ENCODE measurements at regions not wholly inside any gene's neighbourhood (a gene's known extent, or its start where the extent isn't known, plus 50 kb on each side); places are given as distances from the start of the nearest gene placed in this dataset.

DNA sequence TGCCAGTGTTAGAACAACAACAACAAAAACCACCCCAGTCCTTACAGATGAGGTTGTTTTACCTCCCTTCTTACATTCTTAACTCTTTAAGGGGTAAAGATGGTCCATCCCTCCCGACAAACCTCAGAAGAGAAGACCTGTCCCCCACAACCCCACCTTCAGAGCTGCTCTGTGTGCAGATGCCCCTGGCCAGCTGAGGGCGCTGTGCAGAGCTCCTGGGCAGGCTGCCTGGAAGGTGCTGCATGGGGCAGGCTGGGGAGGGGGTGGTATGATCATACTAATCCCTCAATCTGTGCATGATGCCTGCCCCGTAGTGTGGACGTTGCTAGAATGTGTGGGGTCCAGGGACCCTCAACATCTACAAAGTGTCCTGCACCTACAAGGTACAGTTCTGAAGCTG is 387.1 kb downstream of the INHBA start:
- no peaks in the 10 kb centered on the region for H3K36me3 ChIP-seq
- no peaks in the 10 kb centered on the region for H3K9me3 ChIP-seq
- H3K4me3 ChIP-seq (ENCODE audit: low read depth, low read length), result no peak overlapping the region
- no peaks in the 10 kb centered on the region for H3K4me1 ChIP-seq
- TF ChIP-seq, protein P1, sequence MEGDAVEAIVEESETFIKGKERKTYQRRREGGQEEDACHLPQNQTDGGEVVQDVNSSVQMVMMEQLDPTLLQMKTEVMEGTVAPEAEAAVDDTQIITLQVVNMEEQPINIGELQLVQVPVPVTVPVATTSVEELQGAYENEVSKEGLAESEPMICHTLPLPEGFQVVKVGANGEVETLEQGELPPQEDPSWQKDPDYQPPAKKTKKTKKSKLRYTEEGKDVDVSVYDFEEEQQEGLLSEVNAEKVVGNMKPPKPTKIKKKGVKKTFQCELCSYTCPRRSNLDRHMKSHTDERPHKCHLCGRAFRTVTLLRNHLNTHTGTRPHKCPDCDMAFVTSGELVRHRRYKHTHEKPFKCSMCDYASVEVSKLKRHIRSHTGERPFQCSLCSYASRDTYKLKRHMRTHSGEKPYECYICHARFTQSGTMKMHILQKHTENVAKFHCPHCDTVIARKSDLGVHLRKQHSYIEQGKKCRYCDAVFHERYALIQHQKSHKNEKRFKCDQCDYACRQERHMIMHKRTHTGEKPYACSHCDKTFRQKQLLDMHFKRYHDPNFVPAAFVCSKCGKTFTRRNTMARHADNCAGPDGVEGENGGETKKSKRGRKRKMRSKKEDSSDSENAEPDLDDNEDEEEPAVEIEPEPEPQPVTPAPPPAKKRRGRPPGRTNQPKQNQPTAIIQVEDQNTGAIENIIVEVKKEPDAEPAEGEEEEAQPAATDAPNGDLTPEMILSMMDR (IDR thresholded peaks at IDR 0.05; ENCODE audit: low read depth, low read length), result no peak
- DNase-seq, result no peak
- H3K27me3 ChIP-seq, result no peaks in the 10 kb centered on the region

DNA sequence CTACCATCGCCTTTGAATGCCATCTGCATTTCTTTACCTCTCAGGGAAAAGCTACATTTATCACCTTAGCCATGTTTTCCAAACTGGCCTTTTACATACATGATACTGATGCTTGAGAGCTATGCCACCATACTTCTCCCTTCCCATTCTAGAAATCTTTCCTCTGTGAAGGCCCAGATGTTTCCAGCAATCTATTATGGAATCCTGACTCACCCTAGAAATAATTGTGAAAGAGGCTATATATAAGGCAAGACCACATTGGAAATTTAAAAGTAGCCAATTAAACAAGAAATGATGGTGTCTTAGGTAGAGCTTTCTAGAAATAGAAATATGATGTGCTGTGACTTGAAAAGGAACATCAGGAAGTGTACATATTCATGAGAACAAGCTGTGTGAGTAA is 389.7 kb downstream of the INHBA start:
- DNase-seq, result no peak
- H3K9me3 ChIP-seq, result no peaks in the 10 kb centered on the region
- H3K4me1 ChIP-seq, result no peaks in the 10 kb centered on the region
- no peak overlapping the region for H3K4me3 ChIP-seq (ENCODE audit: low read depth, low read length)
- TF ChIP-seq, protein P1 (IDR thresholded peaks at IDR 0.05; ENCODE audit: low read depth, low read length), result no peak
- no peaks in the 10 kb centered on the region for H3K27me3 ChIP-seq
- H3K36me3 ChIP-seq, result no peaks in the 10 kb centered on the region

DNA sequence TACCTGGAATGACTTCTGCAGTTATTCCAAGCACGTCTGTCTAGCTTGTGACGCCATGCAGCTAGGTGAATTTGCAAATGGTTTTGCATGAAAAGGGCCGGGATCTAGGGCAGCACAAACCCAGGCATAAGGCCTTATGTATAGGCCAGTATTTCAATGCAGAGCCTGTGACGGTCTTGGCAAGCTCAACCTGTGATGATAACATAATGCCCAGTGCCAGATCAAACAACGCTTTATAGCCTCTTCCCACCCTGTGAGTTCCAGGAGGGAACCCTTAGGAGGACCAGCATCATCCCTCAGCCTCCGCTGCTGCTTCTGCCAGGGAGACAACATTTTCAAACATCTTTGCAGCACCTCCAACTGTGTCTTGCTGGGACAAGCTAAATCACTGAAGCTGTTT is 390.7 kb downstream of the INHBA start:
- DNase-seq, result no peak
- H3K4me3 ChIP-seq (ENCODE audit: low read depth, low read length), result no peak overlapping the region
- no peaks in the 10 kb centered on the region for H3K9me3 ChIP-seq
- TF ChIP-seq, protein P1 (IDR thresholded peaks at IDR 0.05; ENCODE audit: low read depth, low read length), result no peak
- H3K27me3 ChIP-seq, result no peaks in the 10 kb centered on the region
- no peaks in the 10 kb centered on the region for H3K4me1 ChIP-seq
- no peaks in the 10 kb centered on the region for H3K36me3 ChIP-seq

DNA sequence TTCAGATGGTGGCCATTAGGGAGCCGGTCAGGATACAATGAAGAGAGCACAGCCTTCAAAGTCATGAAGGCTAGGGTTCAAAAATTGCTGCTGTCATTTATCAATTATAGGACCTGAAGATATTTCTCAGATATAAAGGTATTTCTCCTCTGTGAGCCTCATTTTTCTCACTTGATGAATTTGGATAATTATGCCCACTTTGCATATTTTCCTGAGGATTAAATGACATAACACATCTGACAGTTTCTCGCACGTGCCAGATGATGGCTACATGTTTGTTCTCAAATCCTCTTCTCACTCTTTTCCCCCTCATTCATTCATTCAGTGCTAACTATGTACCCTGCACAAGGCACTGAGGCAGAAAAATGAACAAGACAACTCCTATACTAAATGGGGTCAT is 391.6 kb downstream of the INHBA start:
- no peaks in the 10 kb centered on the region for H3K27me3 ChIP-seq
- TF ChIP-seq, protein P1 (IDR thresholded peaks at IDR 0.05; ENCODE audit: low read depth, low read length), result no peak
- no peak for DNase-seq
- no peaks in the 10 kb centered on the region for H3K36me3 ChIP-seq
- H3K4me1 ChIP-seq, result no peaks in the 10 kb centered on the region
- no peaks in the 10 kb centered on the region for H3K9me3 ChIP-seq
- no peak overlapping the region for H3K4me3 ChIP-seq (ENCODE audit: low read depth, low read length)

DNA sequence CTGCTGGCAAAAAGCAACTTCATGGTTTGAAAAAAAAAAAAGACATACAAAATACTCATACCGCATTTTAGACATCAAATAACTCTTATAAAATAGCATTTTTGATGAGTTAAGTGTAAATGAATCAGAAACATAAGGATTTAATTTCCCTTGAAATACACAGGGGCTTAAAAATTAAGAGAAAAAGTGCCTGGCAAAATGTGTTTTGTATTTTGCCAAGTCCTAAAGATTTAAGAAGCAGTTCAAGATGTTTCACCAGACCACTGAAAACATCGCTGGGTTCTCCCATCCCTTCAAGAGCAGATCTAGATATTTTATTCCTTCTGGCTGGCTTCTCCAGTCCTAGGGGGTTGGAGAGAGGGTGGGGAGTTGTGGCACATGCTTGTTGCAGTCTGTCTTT is 396.4 kb downstream of the INHBA start:
- no peaks in the 10 kb centered on the region for H3K4me1 ChIP-seq
- no peak overlapping the region for H3K4me3 ChIP-seq (ENCODE audit: low read depth, low read length)
- no peaks in the 10 kb centered on the region for H3K9me3 ChIP-seq
- DNase-seq, result no peak
- H3K27me3 ChIP-seq, result no peaks in the 10 kb centered on the region
- H3K36me3 ChIP-seq, result no peaks in the 10 kb centered on the region
- TF ChIP-seq, protein P1 (IDR thresholded peaks at IDR 0.05; ENCODE audit: low read depth, low read length), result no peak

DNA sequence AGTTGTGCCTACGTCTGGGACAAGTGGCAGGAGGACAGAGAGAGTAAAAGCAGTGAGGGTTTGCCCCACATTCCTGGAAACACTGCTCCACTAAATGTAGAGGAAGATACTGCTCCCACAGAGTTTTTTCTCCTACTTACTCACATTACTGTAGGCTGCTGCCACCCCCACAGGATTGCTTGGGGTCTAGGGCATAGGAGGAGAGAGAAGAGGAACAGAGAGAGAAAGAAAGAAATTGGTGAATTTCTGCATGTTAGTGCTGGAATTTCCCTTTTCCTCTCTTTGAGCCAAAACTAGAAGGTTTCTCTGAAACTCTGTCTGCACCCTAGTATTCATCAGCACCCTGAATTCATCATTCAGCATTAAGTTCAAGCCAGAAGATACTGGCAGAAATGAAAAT is 397.9 kb downstream of the INHBA start:
- TF ChIP-seq, protein P1 (IDR thresholded peaks at IDR 0.05; ENCODE audit: low read depth, low read length), result no peak
- no peaks in the 10 kb centered on the region for H3K36me3 ChIP-seq
- H3K27me3 ChIP-seq, result no peaks in the 10 kb centered on the region
- no peaks in the 10 kb centered on the region for H3K4me1 ChIP-seq
- no peak for DNase-seq
- no peak overlapping the region for H3K4me3 ChIP-seq (ENCODE audit: low read depth, low read length)
- H3K9me3 ChIP-seq, result no peaks in the 10 kb centered on the region
